HEK293 (cell line): ENCODE measurements at regions not wholly inside any gene's neighbourhood (a gene's known extent, or its start where the extent isn't known, plus 50 kb on each side); places are given as distances from the start of the nearest gene placed in this dataset.

Experiments used
- CTCF ChIA-PET: fragments of 350-600 bp; formaldehyde crosslinking; extraction: SDS; loops from one replicate; lab custom pipeline; 2021; ENCODE audit warnings: antibody characterized with exemption; lab: Yijun Ruan, JAX
- POLR2A ChIA-PET: fragments of 300-600 bp; formaldehyde crosslinking; extraction: SDS; loops from one replicate; lab custom pipeline; 2020; ENCODE audit warnings: antibody characterized with exemption, inconsistent platforms; lab: Yijun Ruan, JAX
- H3K27ac ChIP-seq: fragments of 200-500 bp; sonication (Bioruptor generic); 2 replicates; pipeline ENCODE4 v1.5.1; 2014; ENCODE audit warnings: low read depth, low read length, control low read depth, inconsistent platforms; ENCODE audit errors: extremely low read depth
- H3K36me3 ChIP-seq, 2 experiments: fragments of 200-500 bp in 1 of 2; sonication (Bioruptor generic) in 1 of 2; 1 replicate in 1 of 2; 2 replicates in 1 of 2; pipeline ENCODE4 v1.5.1; 2014 to 2017; ENCODE audit warnings: inconsistent platforms in 2 of 2, low read length in 2 of 2; ENCODE audit not compliant: control insufficient read depth in 2 of 2, insufficient read depth in 1 of 2
- H3K4me1 ChIP-seq: fragments of 200-500 bp; sonication (Bioruptor generic); 2 replicates; pipeline ENCODE4 v1.5.1; 2014; ENCODE audit warnings: mild to moderate bottlenecking, low read length, inconsistent platforms; ENCODE audit not compliant: control insufficient read depth, insufficient read depth
- H3K4me3 ChIP-seq: 2 replicates; pipeline ENCODE4 v1.5.1; 2011; ENCODE audit warnings: low read depth, mild to moderate bottlenecking, control low read depth, low read length, moderate library complexity
- H3K9me3 ChIP-seq: fragments of 200-500 bp; sonication (Bioruptor generic); 2 replicates; pipeline ENCODE4 v1.5.1; 2014; ENCODE audit warnings: low read depth, low read length, inconsistent platforms; ENCODE audit not compliant: control insufficient read depth, insufficient read depth
- GLI2 ChIP-seq: fragments of 450-650 bp; formaldehyde crosslinking; IDR thresholded peaks from 2 replicates; pipeline ENCODE4; 2017; ENCODE audit warnings: missing biosample characterization, missing genetic modification characterization, low read depth, borderline replicate concordance
- GLIS2 ChIP-seq: fragments of 450-650 bp; formaldehyde crosslinking; IDR thresholded peaks from 2 replicates; pipeline ENCODE4 v1.5.1; 2016; ENCODE audit warnings: missing biosample characterization, missing genetic modification characterization
- MYNN ChIP-seq: fragments of 450-650 bp; formaldehyde crosslinking; IDR thresholded peaks from 2 replicates; pipeline ENCODE4 v1.5.1; 2016; ENCODE audit warnings: missing biosample characterization, missing genetic modification characterization, borderline replicate concordance
- PRDM4 ChIP-seq: fragments of 450-650 bp; formaldehyde crosslinking; IDR thresholded peaks from 2 replicates; pipeline ENCODE4 v1.5.1; 2017; ENCODE audit warnings: missing biosample characterization, missing genetic modification characterization
- REST ChIP-seq: fragments of 450-650 bp; formaldehyde crosslinking; IDR thresholded peaks from 2 replicates; pipeline ENCODE4 v1.5.1; 2016; ENCODE audit warnings: missing biosample characterization, missing genetic modification characterization
- WT1 ChIP-seq: fragments of 450-650 bp; formaldehyde crosslinking; IDR thresholded peaks from 2 replicates; pipeline ENCODE4 v1.5.1; 2016; ENCODE audit warnings: missing biosample characterization, missing genetic modification characterization
- ZBTB20 ChIP-seq: fragments of 450-650 bp; formaldehyde crosslinking; IDR thresholded peaks from 2 replicates; pipeline ENCODE4 v1.5.1; 2016; ENCODE audit warnings: missing biosample characterization, missing genetic modification characterization
- ZBTB21 ChIP-seq: fragments of 450-650 bp; formaldehyde crosslinking; IDR thresholded peaks from 2 replicates; pipeline ENCODE4 v1.5.1; 2017; ENCODE audit warnings: missing biosample characterization, missing genetic modification characterization
- ZBTB48 ChIP-seq: fragments of 450-650 bp; formaldehyde crosslinking; IDR thresholded peaks from 2 replicates; pipeline ENCODE4 v1.5.1; 2016; ENCODE audit warnings: missing biosample characterization, missing genetic modification characterization
- ZEB2 ChIP-seq: fragments of 450-650 bp; formaldehyde crosslinking; IDR thresholded peaks from 2 replicates; pipeline ENCODE4 v1.5.1; 2016; ENCODE audit warnings: missing biosample characterization, missing genetic modification characterization
- ZFP37 ChIP-seq: fragments of 450-650 bp; formaldehyde crosslinking; IDR thresholded peaks from 2 replicates; pipeline ENCODE4 v1.5.1; 2016; ENCODE audit warnings: missing biosample characterization, missing genetic modification characterization
- ZFP69B ChIP-seq: fragments of 450-650 bp; formaldehyde crosslinking; IDR thresholded peaks from 2 replicates; pipeline ENCODE4 v1.5.1; 2016; ENCODE audit warnings: missing biosample characterization, missing genetic modification characterization
- ZNF112 ChIP-seq: fragments of 450-650 bp; formaldehyde crosslinking; IDR thresholded peaks from 2 replicates; pipeline ENCODE4 v1.5.0; 2017; ENCODE audit warnings: missing biosample characterization, missing genetic modification characterization
- ZNF174 ChIP-seq: fragments of 450-650 bp; formaldehyde crosslinking; IDR thresholded peaks from 2 replicates; pipeline ENCODE4 v1.5.0; 2017; ENCODE audit warnings: missing biosample characterization, mild to moderate bottlenecking, missing genetic modification characterization
- ZNF214 ChIP-seq: fragments of 450-650 bp; formaldehyde crosslinking; IDR thresholded peaks from 2 replicates; pipeline ENCODE4 v1.5.1; 2017; ENCODE audit warnings: missing biosample characterization, mild to moderate bottlenecking, missing genetic modification characterization, borderline replicate concordance
- ZNF311 ChIP-seq: fragments of 450-650 bp; formaldehyde crosslinking; IDR thresholded peaks from 2 replicates; pipeline ENCODE4 v1.5.1; 2017; ENCODE audit warnings: missing biosample characterization, missing genetic modification characterization, borderline replicate concordance
- ZNF354C ChIP-seq: fragments of 450-650 bp; formaldehyde crosslinking; IDR thresholded peaks from 2 replicates; pipeline ENCODE4 v1.5.1; 2016; ENCODE audit warnings: missing biosample characterization, missing genetic modification characterization, low read depth, borderline replicate concordance
- ZNF366 ChIP-seq: fragments of 450-650 bp; formaldehyde crosslinking; conservative IDR thresholded peaks from 2 replicates; pipeline ENCODE4 v1.5.1; 2016; ENCODE audit warnings: missing biosample characterization, missing genetic modification characterization
- ZNF416 ChIP-seq: fragments of 450-650 bp; formaldehyde crosslinking; IDR thresholded peaks from 2 replicates; pipeline ENCODE4 v1.5.1; 2016; ENCODE audit warnings: missing biosample characterization, missing genetic modification characterization
- ZNF473 ChIP-seq: fragments of 450-650 bp; formaldehyde crosslinking; IDR thresholded peaks from 2 replicates; pipeline ENCODE4 v1.5.1; 2017; ENCODE audit warnings: missing biosample characterization, missing genetic modification characterization
- ZNF529 ChIP-seq: fragments of 450-650 bp; formaldehyde crosslinking; IDR thresholded peaks from 2 replicates; pipeline ENCODE4 v1.5.1; 2017; ENCODE audit warnings: missing genetic modification characterization, missing biosample characterization; ENCODE audit not compliant: insufficient replicate concordance
- ZNF548 ChIP-seq: fragments of 450-650 bp; formaldehyde crosslinking; IDR thresholded peaks from 2 replicates; pipeline ENCODE4 v1.5.1; 2016; ENCODE audit warnings: missing biosample characterization, missing genetic modification characterization
- ZNF555 ChIP-seq: fragments of 450-650 bp; formaldehyde crosslinking; conservative IDR thresholded peaks from 2 replicates; pipeline ENCODE4 v1.5.1; 2017; ENCODE audit warnings: missing biosample characterization, mild to moderate bottlenecking, missing genetic modification characterization, inconsistent platforms
- ZNF629 ChIP-seq: fragments of 450-650 bp; formaldehyde crosslinking; IDR thresholded peaks from 2 replicates; pipeline ENCODE4 v1.5.1; 2017; ENCODE audit warnings: missing biosample characterization, missing genetic modification characterization
- ZNF704 ChIP-seq: fragments of 450-650 bp; formaldehyde crosslinking; IDR thresholded peaks from 2 replicates; pipeline ENCODE4 v1.5.1; 2016; ENCODE audit warnings: missing biosample characterization, missing genetic modification characterization
- ZNF747 ChIP-seq: fragments of 450-650 bp; formaldehyde crosslinking; IDR thresholded peaks from 2 replicates; pipeline ENCODE4 v1.5.1; 2016; ENCODE audit warnings: missing biosample characterization, missing genetic modification characterization
- ZNF768 ChIP-seq: fragments of 450-650 bp; formaldehyde crosslinking; IDR thresholded peaks from 2 replicates; pipeline ENCODE4 v1.5.1; 2018; ENCODE audit warnings: missing biosample characterization, mild to moderate bottlenecking, missing genetic modification characterization
- ZNF837 ChIP-seq: fragments of 450-650 bp; formaldehyde crosslinking; IDR thresholded peaks from 2 replicates; pipeline ENCODE4 v1.5.1; 2016; ENCODE audit warnings: missing biosample characterization, missing genetic modification characterization
- ZSCAN16 ChIP-seq: fragments of 450-650 bp; formaldehyde crosslinking; IDR thresholded peaks from 2 replicates; pipeline ENCODE4 v1.5.1; 2016; ENCODE audit warnings: missing biosample characterization, missing genetic modification characterization

GRCh38 chr10:83179371-83179770 lies 959.9 kb upstream of the GHITM start:
- no peaks in the 10 kb centered on the region for H3K9me3 ChIP-seq
- H3K36me3 ChIP-seq, result no peaks in the 10 kb centered on the region
- CTCF ChIA-PET, result no interaction called here
- no peak overlapping the region for H3K27ac ChIP-seq
- H3K4me1 ChIP-seq, result no peaks in the 10 kb centered on the region
- TF ChIP-seq GLIS2 (tag by site-specific recombination), result no peak
- TF ChIP-seq ZEB2, result no peak
- TF ChIP-seq ZNF354C (tag by site-specific recombination), result no peak
- no peak for TF ChIP-seq ZNF837 (tag by site-specific recombination)
- TF ChIP-seq GLI2, result no peak
- no peak for TF ChIP-seq ZNF214
- no peak for TF ChIP-seq ZNF473 (tag by site-specific recombination)
- TF ChIP-seq ZNF548 (tag by site-specific recombination), result no peak
- TF ChIP-seq REST (tag by site-specific recombination), result no peak
- TF ChIP-seq ZSCAN16, result no peak
- TF ChIP-seq ZFP69B (tag by site-specific recombination), result no peak
- no peak for TF ChIP-seq ZBTB48 (tag by site-specific recombination)
- TF ChIP-seq ZNF529 (tag by site-specific recombination), result no peak
- TF ChIP-seq WT1 (tag by site-specific recombination), result no peak
- TF ChIP-seq ZFP37 (tag by site-specific recombination), result no peak
- TF ChIP-seq ZNF416 (tag by site-specific recombination), result no peak
- no peak overlapping the region for H3K4me3 ChIP-seq
- POLR2A ChIA-PET, result no interaction called here

- Histone ChIP-seq H3K27ac (no peak overlapping the region), H3K36me3 (no peaks in the 10 kb centered on the region), H3K4me1 (no peaks in the 10 kb centered on the region), H3K9me3 (no peaks in the 10 kb centered on the region), H3K4me3 (no peak overlapping the region)
- ChIA-PET CTCF (interaction anchor here (0.5 kb wide), 1 partner anchor 16 kb away, joined by 3 read pairs; no protein-coding TSS in a partner anchor), POLR2A (no interaction called here)
- no peak for TF ChIP-seq ZNF112 (tag by site-specific recombination)
- no peak for TF ChIP-seq PRDM4 (tag by site-specific recombination)
- TF ChIP-seq ZNF768 (tag by site-specific recombination), result no peak
- no peak for TF ChIP-seq ZNF366 (tag by site-specific recombination)
- TF ChIP-seq ZNF747 (tag by site-specific recombination), result no peak
- TF ChIP-seq ZNF555, result no peak
- TF ChIP-seq MYNN, result no peak
- TF ChIP-seq ZNF311 (tag by site-specific recombination), result no peak
- no peak for TF ChIP-seq ZBTB21
- TF ChIP-seq ZNF174, result no peak
- no peak for TF ChIP-seq ZBTB20 (tag by site-specific recombination)
- no peak for TF ChIP-seq ZNF704 (tag by site-specific recombination)
- no peak for TF ChIP-seq ZNF629 (tag by site-specific recombination)
Observed at GRCh38 chr10:83182076-83182475, 957.2 kb upstream of the GHITM start.
